Adrenal gland (tissue), 9 donors: ENCODE measurements at regions not wholly inside any gene's neighbourhood (a gene's known extent, or its start where the extent isn't known, plus 50 kb on each side); places are given as distances from the start of the nearest gene placed in this dataset.

Experiments
- DNase-seq, 7 donors: peaks; one replicate each; pipeline ENCODE4 v3.0.0-alpha.2; 2019 to 2020
- H3K27ac ChIP-seq, 5 donors: fragments of 200-600 bp; sonication (generic) in 4 of 5; 1 replicate in 3 of 5; 2 replicates in 2 of 5; pipeline versions ENCODE4 v1.5.1 to v1.8.0; 2016 to 2020; ENCODE audit warnings: mild to moderate bottlenecking in 1 of 5
- H3K27me3 ChIP-seq: fragments of 200-600 bp; 2 replicates; pipeline ENCODE4 v1.8.0; 2021
- H3K36me3 ChIP-seq, 2 donors: fragments of 200-600 bp; replicated peaks in 1 of 2; 1 replicate in 1 of 2; 2 replicates in 1 of 2; pipeline versions ENCODE4 v1.5.1 to v1.8.0; 2018 to 2022
- H3K4me1 ChIP-seq, 2 donors: fragments of 200-600 bp; replicated peaks in 1 of 2; 1 replicate in 1 of 2; 2 replicates in 1 of 2; pipeline versions ENCODE4 v1.5.1 to v1.8.0; 2018 to 2021
- H3K4me3 ChIP-seq, 4 donors: fragments of 200-600 bp; sonication (generic) in 3 of 4; one replicate each; pipeline ENCODE4 v1.5.1; 2016 to 2018
- H3K9me3 ChIP-seq, 3 donors: fragments of 200-600 bp; sonication (generic) in 1 of 3; replicated peaks in 1 of 3; 1 replicate in 2 of 3; 2 replicates in 1 of 3; pipeline versions ENCODE4 v1.5.1 to v1.8.0; 2016 to 2021
- CTCF ChIP-seq, 6 experiments: fragments of 450-650 bp in 4 of 6; fragments of 200-600 bp in 2 of 6; sonication (generic) in 1 of 6; IDR thresholded peaks; 1 replicate in 5 of 6; 2 replicates in 1 of 6; pipeline versions ENCODE4 v1.5.1 to v1.8.0; 2016 to 2021; ENCODE audit warnings: antibody characterized with exemption in 6 of 6, mild to moderate bottlenecking in 2 of 6, moderate library complexity in 1 of 6
- POLR2A ChIP-seq, 2 donors: fragments of 450-650 bp; IDR thresholded peaks; one replicate each; pipeline ENCODE4 v1.6.1; 2017; ENCODE audit warnings: antibody characterized with exemption in 2 of 2, mild to moderate bottlenecking in 2 of 2, moderate library complexity in 1 of 2
- WGBS, 4 donors: extraction: QIAGEN DNeasy Blood & Tissue Kit in 2 of 4; methylation state at CpG; one replicate each; pipeline versions ENCODE4 v1.1.5 to v1.1.7; 2013 to 2017; 5-methylcytosine and 5-hydroxymethylcytosine counted together
- intact Hi-C, 2 donors: fragments of 100-400 bp; cut with DNase I; formaldehyde crosslinking; loops; one replicate each; pipeline versions ENCODE4 v1.14.1 to v1.15.0; 2022 to 2023
- donor health status: healthy with polysubstance abuse.
- donor health status: Bipolar disorder and iron deficiency.
- donor health status: DM: yes; HTN: yes; CAD: no.
- donor health status: DM: no; HTN: no; CAD: no.
- donor health status: DM: no; HTN: no; CAD: no.

- Histone ChIP-seq H3K4me3 (no peak overlapping the region), H3K4me1 (no peaks in the 10 kb centered on the region), H3K9me3 (no peaks in the 10 kb centered on the region), H3K27ac (no peak overlapping the region), H3K27me3 (no peaks in the 10 kb centered on the region), H3K36me3 (no peaks in the 10 kb centered on the region)
- TF ChIP-seq CTCF (IDR thresholded peaks at IDR 0.05) (no peak), POLR2A (IDR thresholded peaks at IDR 0.05) (no peak)
- WGBS, 4 donors: 73 to 92% (median 84%) methylated on average over 5 of the region's 5 CpGs
- intact Hi-C loops: no loop called here
- no peak for DNase-seq
These were observed 78.2 kb upstream of the FGGY start for GRCh38 chr1:59218521-59219236.

GRCh38 chr1:59219916-59220315, 77.0 kb upstream of the FGGY start:
- 77 to 85% (median 83%) methylated on average over 2 of the region's 2 CpGs for WGBS, 4 donors
- TF ChIP-seq POLR2A (IDR thresholded peaks at IDR 0.05): no peak
- TF ChIP-seq CTCF (IDR thresholded peaks at IDR 0.05): no peak
- intact Hi-C loops: no loop called here
- no peaks in the 10 kb centered on the region for H3K36me3 ChIP-seq
- H3K27ac ChIP-seq: no peak overlapping the region
- no peaks in the 10 kb centered on the region for H3K9me3 ChIP-seq
- H3K4me1 ChIP-seq: no peaks in the 10 kb centered on the region
- DNase-seq: no peak
- no peaks in the 10 kb centered on the region for H3K27me3 ChIP-seq
- H3K4me3 ChIP-seq: no peak overlapping the region

GRCh38 chr1:59220356-59220755, 76.5 kb upstream of the FGGY start:
- H3K4me1 ChIP-seq: no peaks in the 10 kb centered on the region
- intact Hi-C loops: no loop called here
- H3K4me3 ChIP-seq: no peak overlapping the region
- no peak overlapping the region for H3K27ac ChIP-seq
- no peaks in the 10 kb centered on the region for H3K9me3 ChIP-seq
- H3K36me3 ChIP-seq: no peaks in the 10 kb centered on the region
- H3K27me3 ChIP-seq: no peaks in the 10 kb centered on the region
- WGBS, 4 donors: 52 to 76% (median 66%) methylated on average over 5 of the region's 5 CpGs
- TF ChIP-seq POLR2A (IDR thresholded peaks at IDR 0.05) (no peak), CTCF (IDR thresholded peaks at IDR 0.05) (no peak)
- no peak for DNase-seq

- Histone ChIP-seq H3K36me3 (no peaks in the 10 kb centered on the region), H3K4me3 (no peak overlapping the region), H3K27ac (peak overlapping the region in 2 of 5 donors; percentile 31 to 35), H3K4me1 (no peaks in the 10 kb centered on the region), H3K9me3 (no peaks in the 10 kb centered on the region), H3K27me3 (no peaks in the 10 kb centered on the region)
- intact Hi-C loops: no loop called here
- 81 to 92% (median 87%) methylated on average over 2 of the region's 2 CpGs for WGBS, 4 donors
- no peak for DNase-seq
- TF ChIP-seq POLR2A (IDR thresholded peaks at IDR 0.05): no peak
- no peak for TF ChIP-seq CTCF (IDR thresholded peaks at IDR 0.05)
These were observed 73.7 kb upstream of the FGGY start for GRCh38 chr1:59223198-59223597.
